Natural killer cell (primary cell): ENCODE measurements at regions not wholly inside any gene's neighbourhood (a gene's known extent, or its start where the extent isn't known, plus 50 kb on each side); places are given as distances from the start of the nearest gene placed in this dataset.

ENCODE experiments used
- ATAC-seq, 3 donors: fragments of 150-1000 bp in 2 of 3; fragments of 200-7000 bp in 1 of 3; cut with Tn5 transposase; 1 replicate in 1 of 3; 2 replicates in 2 of 3; pipeline ENCODE4 v1.10.0; 2021; ENCODE audit warnings: mild to moderate bottlenecking in 2 of 3, moderate library complexity in 2 of 3
- DNase-seq, 2 donors: peaks; one replicate each; pipeline versions ENCODE4 v3.0.0 to v3.0.0-alpha.2; 2013 to 2021; ENCODE audit warnings: mixed read lengths in 1 of 2
- H3K27ac ChIP-seq: one replicate; pipeline ENCODE4 v1.5.1; 2013; ENCODE audit warnings: mild to moderate bottlenecking, low read length
- H3K27me3 ChIP-seq: one replicate; pipeline ENCODE4 v1.6.1; 2013; ENCODE audit warnings: low read length; ENCODE audit not compliant: control insufficient read depth, insufficient read depth
- H3K36me3 ChIP-seq: one replicate; pipeline ENCODE4 v1.6.1; 2013; ENCODE audit warnings: low read length; ENCODE audit not compliant: control insufficient read depth, insufficient read depth
- H3K4me1 ChIP-seq: one replicate; pipeline ENCODE4 v1.6.1; 2013; ENCODE audit warnings: low read length; ENCODE audit not compliant: control insufficient read depth, insufficient read depth
- H3K4me3 ChIP-seq: one replicate; pipeline ENCODE4 v1.5.1; 2013; ENCODE audit warnings: low read length
- H3K9me3 ChIP-seq: one replicate; pipeline ENCODE4 v1.6.1; 2013; ENCODE audit warnings: low read length; ENCODE audit not compliant: control insufficient read depth, insufficient read depth
- H3K27ac Mint-ChIP-seq, 2 donors: one replicate each; pipeline ENCODE4 v1.8.0; 2022; ENCODE audit warnings: mild to moderate bottlenecking in 2 of 2, mixed read lengths in 2 of 2, moderate library complexity in 1 of 2
- H3K27me3 Mint-ChIP-seq, 2 donors: one replicate each; pipeline ENCODE4 v1.8.0; 2022; ENCODE audit warnings: low read depth in 2 of 2, mixed read lengths in 2 of 2
- H3K36me3 Mint-ChIP-seq: one replicate; pipeline ENCODE4 v1.8.0; 2022; ENCODE audit warnings: mixed read lengths
- H3K4me1 Mint-ChIP-seq, 2 donors: one replicate each; pipeline ENCODE4 v1.8.0; 2022; ENCODE audit warnings: mixed read lengths in 2 of 2
- H3K4me3 Mint-ChIP-seq: one replicate; pipeline ENCODE4 v1.8.0; 2022; ENCODE audit warnings: mild to moderate bottlenecking, moderate library complexity, mixed read lengths
- H3K9me3 Mint-ChIP-seq, 2 donors: one replicate each; pipeline ENCODE4 v1.8.0; 2022; ENCODE audit warnings: mixed read lengths in 2 of 2
- CTCF ChIP-seq: fragments of 200-600 bp; IDR thresholded peaks from one replicate; pipeline ENCODE4 v1.8.0; 2022; ENCODE audit warnings: antibody characterized with exemption
- WGBS: methylation state at CpG from one replicate; pipeline ENCODE4 v1.1.7; 2013; ENCODE audit warnings: missing lambda C conversion rate; ENCODE audit not compliant: insufficient coverage; 5-methylcytosine and 5-hydroxymethylcytosine counted together
- intact Hi-C: fragments of 100-400 bp; cut with micrococcal nuclease; formaldehyde crosslinking; loops from one replicate; pipeline ENCODE4 v1.14.2; 2022

GRCh38 chr5:6545036-6545693 lies 87.7 kb downstream of the NSUN2 start:
- H3K9me3 Mint-ChIP-seq: no peaks in the 10 kb centered on the region

GRCh38 chr5:6544561-6544935 lies 88.3 kb downstream of the NSUN2 start:
- no peak for DNase-seq
- Mint-ChIP-seq H3K36me3 (no peaks in the 10 kb centered on the region), H3K27ac (no peak overlapping the region), H3K27me3 (peaks cover 6 to 9% of the 10 kb centered on the region in 2 donors), H3K4me3 (no peak overlapping the region), H3K9me3 (no peaks in the 10 kb centered on the region), H3K4me1 (no peaks in the 10 kb centered on the region)
- ATAC-seq: no peak
- TF ChIP-seq CTCF: no peak
- no peak overlapping the region for H3K27ac ChIP-seq
- H3K4me3 ChIP-seq: no peak overlapping the region
- H3K9me3 ChIP-seq: no peaks in the 10 kb centered on the region
- WGBS: 89% methylated on average over 4 of the region's 5 CpGs
- H3K4me1 ChIP-seq: no peaks in the 10 kb centered on the region
- intact Hi-C loops: no loop called here
- no peaks in the 10 kb centered on the region for H3K36me3 ChIP-seq
- no peaks in the 10 kb centered on the region for H3K27me3 ChIP-seq

More at GRCh38 chr5:6545036-6545693, 87.7 kb downstream of the NSUN2 start:
- Histone ChIP-seq H3K27me3 (no peaks in the 10 kb centered on the region), H3K4me1 (no peaks in the 10 kb centered on the region), H3K4me3 (no peak overlapping the region), H3K36me3 (no peaks in the 10 kb centered on the region), H3K9me3 (no peaks in the 10 kb centered on the region), H3K27ac (no peak overlapping the region)
- H3K36me3 Mint-ChIP-seq: no peaks in the 10 kb centered on the region
- intact Hi-C loops: no loop called here
- TF ChIP-seq CTCF: no peak
- no peaks in the 10 kb centered on the region for H3K4me1 Mint-ChIP-seq
- H3K4me3 Mint-ChIP-seq: no peak overlapping the region
- H3K27ac Mint-ChIP-seq: no peak overlapping the region
- WGBS: 86% methylated on average over 14 of the region's 14 CpGs
- ATAC-seq (peak in 1 of 3 donors; percentile 6), DNase-seq (no peak)
- H3K27me3 Mint-ChIP-seq: peaks cover 6 to 8% of the 10 kb centered on the region in 2 donors
